Stimulated activated CD4-positive, alpha-beta T cell treated with anti-CD3 and anti-CD28 coated beads, Interleukin-4, amount 100 ng/mL, for 24 hours (primary cell): ENCODE measurements at regions not wholly inside any gene's neighbourhood (a gene's known extent, or its start where the extent isn't known, plus 50 kb on each side); places are given as distances from the start of the nearest gene placed in this dataset.

ENCODE experiments used
- DNase-seq: peaks from one replicate; pipeline ENCODE4 v3.0.0-alpha.2; 2020

GRCh38 chr5:167624053-167624452, 667.4 kb upstream of the WWC1 start:
- DNase-seq: no peak

DNA sequence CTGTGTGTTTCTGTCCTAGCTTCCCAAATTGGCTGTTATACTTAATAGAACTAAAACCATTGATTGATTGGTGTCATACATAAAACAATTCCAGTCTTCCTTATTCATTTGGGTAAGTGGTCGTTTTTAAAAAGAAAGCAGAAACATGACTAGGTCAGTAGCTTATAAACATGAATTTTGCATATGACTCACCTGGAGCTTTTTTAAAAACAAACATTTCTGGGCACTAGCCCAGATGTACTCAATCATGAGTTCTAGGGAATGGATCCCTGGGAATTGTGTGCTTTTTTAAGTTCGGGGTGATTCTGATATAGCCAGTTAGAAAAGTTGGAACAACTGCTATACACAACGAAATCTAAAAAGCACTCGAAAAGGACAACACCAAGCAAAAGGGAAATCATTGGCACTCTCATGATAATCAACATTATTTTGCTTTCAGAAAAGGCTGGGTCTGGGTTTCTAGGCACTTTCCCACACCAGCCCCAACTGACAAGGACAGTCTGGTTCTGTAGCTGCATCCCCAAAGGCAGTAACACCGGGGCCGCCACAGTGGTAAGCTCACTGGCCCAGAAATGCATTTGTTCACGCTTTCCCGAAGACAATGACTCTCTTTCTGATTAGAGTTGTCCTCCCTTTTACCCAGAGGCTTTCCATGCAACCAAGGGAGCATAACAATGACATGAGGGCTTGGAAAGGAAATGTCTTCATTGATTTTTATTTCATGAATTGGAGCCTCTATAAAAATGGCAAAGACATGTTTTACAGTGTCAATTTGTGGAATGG, 664.9 kb upstream of the WWC1 start:
- no peak for DNase-seq

GRCh38 chr5:167629634-167630033, 661.8 kb upstream of the WWC1 start:
- DNase-seq: no peak

- no peak for DNase-seq
These were observed 660.3 kb upstream of the WWC1 start for GRCh38 chr5:167631191-167631590.

DNA sequence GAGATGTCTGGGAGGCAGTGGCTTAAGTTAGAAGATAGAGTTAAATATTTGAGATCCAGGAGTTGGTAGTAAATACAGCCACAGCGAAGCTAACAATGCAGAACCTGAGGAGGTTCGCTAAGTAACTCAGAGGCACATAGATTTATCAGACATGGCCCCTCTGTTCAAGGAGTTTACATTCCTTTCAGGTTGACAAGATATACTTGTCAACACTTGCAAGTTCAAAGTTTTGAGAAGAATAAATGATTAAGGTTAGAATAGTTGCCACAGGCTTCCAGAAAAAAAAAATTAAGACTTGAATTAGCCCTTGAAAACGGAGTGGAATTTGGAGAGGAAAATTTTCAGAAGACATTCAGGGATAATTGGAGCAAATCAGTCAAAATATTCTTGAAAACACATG, 658.3 kb upstream of the WWC1 start:
- DNase-seq: no peak

DNA sequence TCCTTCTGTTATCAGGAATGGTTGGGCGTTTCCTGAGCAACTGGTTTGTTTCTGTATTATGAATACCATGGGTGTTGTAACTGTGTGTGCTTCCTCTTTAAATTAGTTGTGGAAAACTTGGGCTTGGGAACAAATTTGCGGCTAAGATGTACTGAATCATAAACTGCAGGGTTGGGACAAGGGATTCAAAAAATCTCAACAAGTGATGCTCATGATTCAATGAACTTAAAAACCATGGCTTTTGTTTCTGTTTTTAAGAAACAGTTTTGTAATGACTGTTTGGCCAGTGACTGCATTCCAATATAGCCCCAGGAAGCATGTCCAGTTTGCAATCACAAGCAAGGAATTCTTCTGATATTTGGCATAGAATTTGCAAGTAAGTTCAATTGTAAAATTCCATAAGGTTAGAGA, 657.5 kb upstream of the WWC1 start:
- no peak for DNase-seq

DNA sequence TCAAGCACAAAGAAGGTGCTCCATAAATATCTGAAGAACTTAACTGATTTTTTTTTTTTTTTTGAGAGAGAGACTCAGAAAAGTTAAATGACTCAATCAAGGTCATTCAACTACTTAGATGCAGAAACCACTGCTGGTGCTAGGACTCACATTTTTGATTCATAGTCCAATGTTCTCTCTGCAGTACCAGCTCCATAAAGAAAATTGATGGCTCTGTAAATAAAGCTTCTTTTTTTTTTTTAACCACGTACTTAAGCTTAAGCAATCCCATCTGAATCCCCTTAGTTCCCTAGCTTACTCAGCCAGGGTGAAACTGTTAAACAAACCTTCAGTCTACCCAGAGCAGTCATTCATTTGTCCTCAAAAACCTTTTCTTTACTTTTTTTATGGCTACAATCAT, 657.0 kb upstream of the WWC1 start:
- DNase-seq: no peak

GRCh38 chr5:167638816-167639215, 652.6 kb upstream of the WWC1 start:
- DNase-seq: no peak

DNA sequence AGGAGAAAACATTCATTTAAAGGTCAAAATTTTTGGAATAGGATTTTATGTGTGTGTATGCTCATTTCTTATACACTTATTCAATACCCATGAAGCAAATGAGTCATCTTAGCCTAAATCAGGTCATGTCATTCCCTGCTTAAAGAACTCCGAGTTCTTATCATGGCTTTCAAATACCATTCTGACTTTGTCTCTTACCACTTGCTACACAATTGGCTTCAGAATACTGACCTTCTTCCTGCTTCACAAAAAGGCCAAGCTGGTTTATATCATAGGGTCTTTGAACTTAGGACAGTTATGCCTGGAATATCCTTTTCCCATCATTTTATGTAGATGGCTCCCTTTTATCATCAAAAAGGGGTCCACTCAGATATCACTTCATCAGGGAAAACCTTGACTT, 652.2 kb upstream of the WWC1 start:
- DNase-seq: no peak

DNA sequence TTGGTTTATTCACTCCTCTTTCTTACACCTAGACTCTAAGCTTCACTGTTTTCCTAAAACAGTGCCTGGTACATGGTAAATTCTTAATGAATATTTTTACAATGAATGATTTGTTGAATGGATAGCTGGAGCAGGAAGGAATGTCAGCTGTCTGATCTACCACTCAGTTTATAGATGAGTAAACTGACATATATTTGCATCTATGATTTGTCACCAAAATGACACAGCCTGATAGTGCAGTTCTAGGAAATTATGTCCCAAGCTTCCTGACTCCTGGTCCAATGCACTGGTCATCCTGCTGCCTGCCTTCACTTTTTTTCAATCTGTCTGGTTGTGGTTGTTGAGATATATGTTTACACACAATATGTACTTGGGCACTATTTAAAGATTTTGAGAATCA, 651.7 kb upstream of the WWC1 start:
- no peak for DNase-seq

DNA sequence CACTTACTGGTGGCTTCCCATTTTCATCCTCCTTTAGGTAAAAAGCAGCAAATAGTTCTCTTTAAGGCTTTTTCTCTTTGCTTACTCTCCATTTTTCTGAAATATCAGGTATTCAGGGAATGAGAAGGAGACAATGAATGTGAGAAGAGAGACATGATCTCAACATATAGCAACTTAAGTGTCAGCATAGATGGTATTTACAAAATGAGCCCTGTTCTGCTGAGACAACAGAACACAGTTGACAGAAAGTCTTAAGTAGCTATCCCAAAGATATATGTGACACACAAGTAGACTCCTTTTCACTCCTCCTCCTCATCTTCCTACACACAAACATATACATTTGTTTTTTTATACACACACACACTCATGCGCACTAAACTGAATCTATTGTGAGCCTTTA, 649.3 kb upstream of the WWC1 start:
- DNase-seq: no peak

DNA sequence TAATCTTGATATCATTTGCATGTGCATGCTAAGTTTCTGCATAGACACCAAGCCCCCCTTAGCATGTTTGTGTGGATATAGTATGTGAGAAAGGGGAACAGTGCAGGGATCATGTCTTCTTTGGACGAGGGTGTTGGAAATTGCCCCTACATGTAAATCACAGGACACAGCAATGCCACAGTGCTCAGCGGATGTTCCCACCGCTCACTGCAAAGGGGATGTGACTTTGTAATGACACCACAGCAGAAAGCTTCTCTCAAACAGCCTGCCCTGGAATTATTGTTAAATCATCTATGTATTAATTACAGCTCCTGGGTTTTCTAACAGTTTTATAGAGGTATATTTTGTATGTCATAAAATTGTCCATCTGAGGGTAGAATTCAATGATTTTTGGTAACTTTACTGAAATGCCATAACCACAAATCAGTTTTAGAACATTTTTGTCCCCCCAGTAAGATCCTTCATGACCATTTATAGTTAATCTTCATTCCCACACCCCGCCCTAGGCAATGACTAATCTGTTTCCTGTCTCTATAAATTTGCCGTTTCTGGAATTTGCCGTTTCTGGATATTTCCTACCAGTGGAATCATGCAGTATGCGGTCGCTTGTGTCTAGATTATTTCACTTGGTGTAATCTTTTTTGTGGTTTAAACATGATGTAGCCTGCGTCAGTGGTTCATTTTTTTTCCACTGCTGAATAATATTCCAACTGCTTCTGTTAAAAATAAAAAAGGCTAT, 648.5 kb upstream of the WWC1 start:
- no peak for DNase-seq

- no peak for DNase-seq
These were observed 647.7 kb upstream of the WWC1 start for GRCh38 chr5:167643631-167644280.

DNA sequence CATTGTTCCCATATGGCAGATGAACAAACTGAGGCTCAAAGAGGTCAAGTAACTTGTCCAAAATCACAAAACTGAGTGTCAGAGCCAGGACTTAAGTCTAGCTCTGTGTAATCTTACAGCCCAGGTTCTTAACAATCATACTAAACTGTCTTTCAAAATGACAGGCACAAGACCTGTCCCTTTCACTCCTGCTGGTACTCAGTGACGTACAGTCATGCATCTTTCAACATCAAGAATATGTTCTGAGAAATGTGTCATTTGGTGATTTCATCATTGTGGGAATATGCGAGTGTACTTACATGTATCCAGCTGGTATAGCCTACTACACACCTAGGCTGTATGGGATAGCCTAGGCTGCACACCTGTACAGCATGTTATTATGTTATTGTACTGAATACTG, 646.8 kb upstream of the WWC1 start:
- DNase-seq: no peak

DNA sequence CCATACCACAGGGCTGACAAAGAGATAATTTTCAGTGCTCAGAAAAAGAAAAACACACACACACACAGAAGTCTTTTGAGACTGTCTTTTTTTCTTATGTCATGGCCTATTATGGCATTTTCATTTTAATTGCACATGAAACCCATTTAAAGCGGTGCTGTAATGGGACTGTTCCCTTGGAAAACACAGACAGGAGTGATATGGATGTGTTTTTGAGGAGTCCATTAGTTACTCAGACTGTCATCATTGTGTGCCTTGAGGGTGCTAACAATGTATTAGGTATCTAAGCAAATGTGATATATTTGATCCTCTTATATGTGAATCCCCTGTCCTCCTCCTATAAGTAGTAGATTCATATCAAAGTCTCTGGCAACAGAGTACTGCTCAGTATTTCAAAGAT, 642.0 kb upstream of the WWC1 start:
- DNase-seq: no peak

GRCh38 chr5:167652690-167653089, 638.8 kb upstream of the WWC1 start:
- DNase-seq: no peak

- no peak for DNase-seq
These were observed 637.8 kb upstream of the WWC1 start for GRCh38 chr5:167653645-167654106.

DNA sequence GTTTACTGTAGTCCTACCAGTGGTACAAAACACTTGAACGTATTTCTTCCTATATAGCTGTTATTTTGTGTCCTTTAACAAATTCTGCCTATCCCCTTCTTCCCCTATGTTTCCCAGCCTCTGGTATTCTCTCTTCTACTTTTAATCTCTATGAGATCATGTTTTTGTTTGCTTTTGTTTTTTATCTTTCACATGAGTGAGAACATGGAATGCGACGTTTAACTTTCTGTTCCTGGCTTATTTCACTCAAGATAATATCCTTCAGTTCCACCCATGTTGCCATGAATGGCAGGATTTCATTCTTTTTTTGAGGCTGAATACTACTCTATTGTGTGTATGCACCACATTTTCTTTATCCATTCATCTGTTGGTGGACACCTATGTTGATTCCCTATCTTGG, 634.4 kb upstream of the WWC1 start:
- no peak for DNase-seq

DNA sequence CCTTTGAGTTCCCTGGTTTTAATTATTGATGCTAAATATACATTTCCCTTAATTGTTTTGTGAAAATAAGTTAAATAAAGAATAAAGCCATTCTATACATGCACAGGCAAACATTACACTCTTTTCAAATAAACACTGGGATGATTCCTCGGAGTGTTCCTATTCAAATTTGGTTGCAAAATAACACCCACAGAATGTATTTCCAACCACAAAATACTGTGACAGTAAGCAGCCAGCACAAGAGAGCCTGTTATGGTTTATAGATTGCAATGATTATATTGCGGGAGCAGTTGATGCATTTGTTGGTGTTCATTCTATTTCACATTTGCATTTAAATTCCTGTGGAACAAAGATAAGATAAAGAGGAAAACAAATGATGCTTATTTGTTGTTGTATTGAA, 632.6 kb upstream of the WWC1 start:
- DNase-seq: no peak

DNA sequence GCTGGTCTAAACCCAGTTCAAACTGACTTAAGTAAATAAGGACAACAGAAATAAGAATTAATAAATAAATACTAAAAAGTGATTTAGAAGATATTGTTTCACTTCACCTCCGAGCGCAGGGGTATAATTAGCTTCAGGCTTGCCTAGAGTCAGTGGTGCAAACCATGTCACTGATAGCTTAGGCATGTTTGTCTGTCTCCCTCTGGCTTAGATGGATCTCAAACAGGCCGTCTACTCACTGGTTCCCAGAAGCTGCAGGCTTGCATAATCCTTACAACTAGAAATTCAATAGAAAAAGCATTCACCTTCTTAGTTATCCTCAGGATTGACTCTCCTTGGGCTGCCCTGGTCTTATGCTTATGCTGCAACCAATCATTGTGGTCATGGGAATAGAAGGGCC, 629.8 kb upstream of the WWC1 start:
- DNase-seq: no peak

- DNase-seq: no peak
These were observed 627.1 kb upstream of the WWC1 start for GRCh38 chr5:167664222-167664804.

DNA sequence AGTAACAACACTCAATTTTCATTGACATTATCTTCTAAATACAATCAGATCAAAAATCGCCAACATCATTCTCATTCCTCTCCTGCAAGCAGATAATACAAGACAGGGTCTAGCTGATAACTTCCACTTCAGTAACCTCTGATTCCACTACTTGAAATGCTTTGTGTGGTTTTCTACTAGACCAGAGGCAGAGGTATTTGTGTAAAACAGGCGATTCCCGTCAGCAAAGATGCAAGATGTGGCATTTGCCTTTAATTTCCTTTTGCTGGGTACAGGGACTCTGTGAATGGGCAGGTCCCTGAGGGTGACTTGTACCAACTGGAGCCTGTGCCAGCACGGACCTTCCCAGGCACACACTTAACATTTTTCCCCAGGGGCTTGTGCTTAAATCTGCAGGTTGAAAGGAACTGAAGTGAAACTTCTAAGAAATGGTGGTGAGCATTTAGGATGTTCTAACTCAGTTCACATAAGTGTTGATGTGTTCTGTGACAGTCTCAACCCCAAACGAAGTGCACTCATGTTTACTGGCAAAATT, 625.5 kb upstream of the WWC1 start:
- DNase-seq: no peak

- no peak for DNase-seq
These were observed 620.3 kb upstream of the WWC1 start for GRCh38 chr5:167671176-167671575.
